ENCODE measurements at regions not wholly inside any gene's neighbourhood (a gene's known extent, or its start where the extent isn't known, plus 50 kb on each side); places are given as distances from the start of the nearest gene placed in this dataset.
A peak's percentile ranks its signal among the peaks of the same experiment; 100 is the strongest.
"Not testable (repeated sequence)": the region's sequence is repeated elsewhere in the genome, so short reads cannot be mapped to it uniquely, and the experiment has no call there.

DNA sequence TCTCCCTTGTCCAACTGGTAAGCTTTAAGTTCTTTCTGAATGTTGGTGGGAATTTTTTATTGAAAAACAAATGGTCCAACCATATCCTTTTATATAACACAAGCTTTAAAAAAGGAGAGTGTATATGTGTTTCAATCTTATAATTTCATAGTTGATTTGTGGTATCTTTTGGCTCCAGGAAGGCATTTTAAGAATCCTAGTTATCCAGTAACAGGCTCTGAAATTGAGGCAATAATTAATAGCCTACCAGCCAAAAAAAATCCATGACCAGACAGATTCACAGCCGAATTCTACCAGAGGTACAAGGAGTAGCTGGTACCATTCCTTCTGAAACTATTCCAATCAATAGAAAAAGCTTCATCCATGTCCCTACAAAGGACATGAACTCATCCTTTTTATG lies 141.6 kb downstream of the FZD1 start:
- not testable (repeated sequence) for DNase-seq

DNA sequence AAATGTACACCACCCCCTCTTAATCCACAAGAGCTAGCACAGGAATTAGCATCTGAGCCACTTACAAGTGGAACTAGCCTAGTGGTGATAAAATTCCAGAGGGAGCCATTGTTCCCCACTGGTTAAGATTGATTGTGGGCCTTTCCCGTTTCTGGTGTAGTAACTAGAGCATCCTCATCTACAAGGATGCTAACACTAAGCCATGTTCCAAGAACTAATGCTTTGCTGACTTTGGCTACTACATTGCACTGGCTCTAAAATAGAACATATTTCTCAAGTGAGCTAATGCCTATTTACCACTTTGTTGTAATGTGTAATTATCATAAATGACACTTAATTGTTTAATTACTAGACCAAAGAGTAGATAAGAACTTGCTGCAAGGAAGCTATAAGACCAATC lies 143.7 kb downstream of the FZD1 start:
- DNase-seq, result no peak

DNA sequence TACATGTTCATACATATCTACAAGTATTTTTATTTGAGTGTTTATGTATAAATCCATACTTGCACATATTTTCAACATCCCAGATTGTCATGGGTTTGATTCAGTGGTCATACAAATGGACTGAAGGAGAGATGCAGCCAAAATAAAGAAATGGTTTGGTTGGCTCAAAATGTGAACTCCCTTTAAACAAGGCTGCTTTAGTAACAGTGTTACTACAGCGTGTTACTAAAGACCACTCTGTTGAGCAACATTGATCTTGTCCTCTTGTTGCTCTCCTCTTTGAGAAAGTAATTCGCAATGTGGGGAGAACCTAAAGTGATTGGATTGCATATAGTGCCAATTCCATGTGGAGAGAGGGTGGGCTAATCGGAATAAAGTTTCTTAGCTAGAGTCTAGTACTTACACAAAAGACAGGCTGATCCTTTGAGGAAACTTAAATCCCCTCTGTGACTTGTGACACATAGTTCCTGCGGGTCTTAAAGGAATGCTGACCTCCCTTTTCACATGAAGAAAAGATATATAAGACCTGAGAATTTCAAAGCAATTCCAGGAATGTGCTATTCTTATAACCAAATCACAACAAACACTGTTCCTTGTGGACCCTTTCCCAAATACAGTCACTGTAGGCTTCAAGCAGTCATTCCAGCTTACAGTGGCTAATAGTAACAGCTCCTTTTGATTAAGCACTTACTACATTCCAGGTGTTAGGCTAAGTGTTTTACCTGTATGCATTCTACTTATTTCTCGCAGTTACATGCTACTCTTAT lies 144.3 kb downstream of the FZD1 start:
- no peak for DNase-seq

DNA sequence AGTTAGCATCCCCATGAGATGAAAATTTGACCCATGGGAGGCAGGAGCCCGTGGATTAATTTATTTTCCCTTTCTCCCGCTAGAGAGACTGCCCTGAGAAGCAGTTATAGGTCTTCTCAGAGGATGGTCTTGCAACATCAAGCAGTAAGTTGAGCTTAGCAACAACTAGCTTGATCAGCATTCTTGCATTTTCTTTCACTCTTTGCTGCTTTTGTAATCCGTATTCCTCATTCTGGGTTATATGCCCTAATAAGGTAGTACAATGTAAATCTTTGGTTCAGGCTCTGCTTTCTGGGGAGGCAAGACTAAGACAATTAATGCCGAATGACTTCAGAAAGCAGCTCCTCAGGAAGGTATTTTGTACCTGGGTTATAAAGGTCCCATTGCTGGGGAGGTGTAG lies 146.8 kb downstream of the FZD1 start:
- peak; percentile 36 for DNase-seq

DNA sequence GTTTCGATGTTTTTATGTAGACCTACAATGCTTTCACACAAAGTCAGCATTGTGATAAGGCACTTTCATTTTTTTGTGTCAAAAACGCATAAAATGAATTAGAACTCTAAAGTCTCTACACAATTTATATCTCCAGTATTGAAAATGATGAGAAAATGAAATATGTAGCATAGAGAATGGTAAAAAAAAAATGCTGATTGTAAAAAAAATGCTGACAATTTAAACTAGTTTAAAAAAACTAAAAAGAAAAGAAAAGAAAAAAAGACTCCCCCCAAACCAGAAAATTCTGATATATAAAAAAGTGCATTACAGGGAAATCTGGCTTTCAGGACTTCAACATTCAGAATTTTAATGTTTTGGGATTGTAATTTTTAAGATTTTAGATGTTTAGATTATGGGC lies 148.1 kb downstream of the FZD1 start:
- DNase-seq, result no peak

DNA sequence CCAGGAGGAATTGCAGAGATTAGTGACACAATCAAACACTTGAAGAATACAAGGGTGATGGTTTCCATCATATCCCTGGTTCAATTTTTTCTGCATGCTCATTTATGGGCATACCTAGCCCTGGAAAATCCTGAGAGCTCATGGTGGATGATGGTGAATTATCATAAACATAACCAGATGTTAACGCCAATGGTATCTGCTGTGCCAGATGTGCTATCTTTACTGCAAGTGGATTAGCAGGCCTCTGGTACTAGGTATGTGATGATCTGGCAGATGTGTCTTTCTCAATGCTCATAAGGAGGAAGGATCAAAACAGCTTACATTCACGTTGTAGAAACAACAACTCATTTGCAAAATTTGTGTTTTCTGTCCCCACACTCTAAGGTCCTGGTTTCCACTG lies 150.5 kb downstream of the FZD1 start:
- no peak for DNase-seq

DNA sequence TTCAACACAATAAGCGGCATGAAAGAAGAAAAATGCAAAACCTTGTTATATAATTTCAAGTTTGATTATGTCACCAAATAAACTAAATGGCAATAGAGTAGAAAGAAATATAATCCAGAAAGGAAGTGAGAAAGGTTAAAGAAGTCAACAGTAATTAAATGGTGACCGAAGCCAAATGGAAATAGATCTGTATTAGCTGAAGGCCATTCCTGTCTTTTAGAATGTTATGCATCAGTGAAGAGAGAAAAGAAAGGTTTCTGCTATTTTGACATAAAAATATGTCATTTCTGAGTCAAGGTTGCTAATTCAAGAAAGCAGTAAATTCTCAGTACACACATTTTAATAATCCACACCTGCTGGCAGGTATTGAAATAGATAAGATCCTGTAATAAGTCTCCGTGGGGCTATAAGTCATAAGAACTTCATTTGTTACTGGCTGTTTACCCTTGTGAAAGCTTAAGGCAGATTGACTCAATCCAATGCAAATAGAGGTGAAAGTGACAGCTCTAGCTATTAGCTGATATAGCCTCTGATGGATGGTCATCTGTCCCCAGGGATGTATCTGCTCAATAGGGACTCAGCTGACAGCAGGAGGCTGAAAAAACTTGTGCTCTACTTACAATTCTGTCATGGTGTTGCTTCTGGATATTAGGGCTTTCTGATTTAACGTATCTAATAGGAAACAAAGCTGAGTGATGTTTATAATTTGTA lies 152.1 kb downstream of the FZD1 start:
- DNase-seq, result no peak

DNA sequence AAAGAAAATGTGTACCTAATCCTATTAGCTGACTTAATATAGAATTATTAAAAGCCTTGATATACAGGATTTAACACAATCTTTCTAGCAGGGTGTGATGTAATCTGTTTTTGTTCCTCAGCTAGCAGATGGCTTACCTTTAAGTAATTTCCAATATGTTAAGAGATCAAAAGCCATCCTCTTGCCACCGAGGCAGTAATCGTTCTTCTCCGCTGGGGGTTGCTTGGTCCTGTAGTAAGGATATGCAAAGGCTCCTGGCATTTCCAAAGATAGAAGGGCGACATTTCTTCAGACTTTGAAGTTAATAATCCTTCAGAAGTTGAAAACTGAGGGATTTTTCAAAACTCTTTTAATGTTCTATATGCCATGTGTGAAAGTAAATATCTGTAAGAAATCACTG lies 156.4 kb downstream of the FZD1 start:
- no peak for DNase-seq

DNA sequence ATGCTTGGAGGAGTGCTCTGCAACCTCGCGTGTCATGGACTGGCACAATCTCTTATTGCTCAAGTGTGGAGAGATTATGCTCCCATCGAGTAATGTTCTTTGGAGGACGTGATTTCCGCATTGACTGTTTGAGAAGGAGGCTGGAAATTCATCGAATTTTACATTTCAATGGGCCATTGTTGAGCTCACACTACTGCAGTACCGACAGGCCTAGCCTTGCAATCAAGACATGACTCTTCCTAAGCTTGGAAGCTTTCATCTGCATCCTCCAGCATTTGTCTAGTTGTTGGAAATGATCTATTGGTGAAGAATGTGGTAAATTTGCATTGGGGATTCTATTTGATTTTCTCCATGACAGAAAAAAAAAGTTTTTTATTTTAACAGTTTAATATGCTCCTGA lies 156.8 kb downstream of the FZD1 start:
- DNase-seq, result no peak

DNA sequence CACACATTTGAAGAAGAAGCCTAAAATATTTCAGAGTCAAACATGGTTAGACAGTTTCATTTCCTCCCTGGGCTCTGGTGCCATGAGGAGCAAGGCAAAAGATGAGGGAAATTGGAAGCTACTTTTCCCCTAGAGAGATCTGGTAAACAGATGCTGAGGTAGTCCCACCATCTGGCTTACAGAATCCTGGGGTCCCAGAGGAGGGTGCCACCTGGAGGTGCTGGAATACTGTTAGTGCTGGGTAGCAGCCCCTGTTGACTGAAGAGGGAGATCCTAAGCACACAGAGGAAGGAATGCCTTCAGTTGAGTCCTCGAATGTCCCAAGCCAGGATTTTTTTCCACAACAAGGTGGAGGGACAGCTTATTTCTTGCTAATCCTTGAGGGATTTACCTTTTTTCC lies 160.1 kb downstream of the FZD1 start:
- no peak for DNase-seq

DNA sequence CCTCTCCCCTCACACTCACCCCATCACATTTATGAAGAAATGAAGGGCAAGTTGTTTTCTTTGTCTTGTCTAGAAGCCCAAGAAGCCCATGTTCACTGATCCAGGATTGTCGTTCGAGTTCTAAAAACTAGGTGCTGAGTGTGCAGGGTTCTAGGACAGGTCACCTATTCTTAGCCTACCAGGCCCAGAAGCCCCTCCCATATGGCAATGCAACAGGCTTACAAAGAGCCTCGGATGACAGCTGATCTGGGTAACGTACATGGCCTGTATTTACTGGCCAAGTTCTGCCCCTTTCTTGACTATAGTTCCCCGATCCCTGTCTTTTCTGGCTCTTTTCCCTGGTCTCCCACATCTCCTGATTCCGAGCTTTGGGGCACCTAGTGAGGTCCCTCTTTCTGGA lies 160.9 kb downstream of the FZD1 start:
- no peak for DNase-seq

DNA sequence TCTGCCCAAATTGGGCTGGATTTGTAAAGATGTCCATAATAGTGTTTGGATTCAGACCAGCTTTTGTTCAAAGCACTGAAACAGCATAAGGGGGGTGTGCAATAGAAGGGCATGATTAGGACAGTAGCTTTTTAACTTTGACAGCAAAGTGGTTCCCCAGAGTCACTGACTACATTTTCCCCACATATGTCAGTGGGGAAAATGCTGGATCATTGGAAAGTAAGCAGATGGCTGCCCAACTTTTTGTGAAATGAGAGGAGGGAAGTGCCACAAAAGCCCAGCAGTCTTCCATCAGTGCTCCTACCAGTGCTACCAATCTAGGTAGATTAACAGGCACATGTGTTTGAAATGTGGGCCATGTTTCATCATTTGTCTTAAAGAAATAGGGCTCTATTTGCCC lies 162.8 kb downstream of the FZD1 start:
- DNase-seq, result no peak

DNA sequence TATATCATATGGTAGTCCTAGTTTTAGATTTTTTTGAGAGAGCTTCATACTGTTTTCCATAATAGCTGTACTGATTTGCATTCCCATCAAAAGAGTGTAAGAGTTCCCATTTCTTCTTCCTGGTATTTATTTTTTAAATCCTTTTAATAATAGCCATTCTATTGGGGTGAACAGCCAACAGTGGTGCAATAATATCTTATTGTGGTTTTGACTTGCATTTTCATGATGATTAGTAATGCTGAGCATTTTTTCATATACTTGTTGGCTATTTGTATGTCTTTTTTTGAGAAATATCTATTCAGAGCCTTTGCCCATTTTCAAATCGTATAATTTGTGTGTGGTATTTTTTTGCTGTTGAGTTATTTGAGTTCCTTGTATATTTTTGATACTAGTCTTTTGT lies 167.4 kb downstream of the FZD1 start:
- no peak for DNase-seq

DNA sequence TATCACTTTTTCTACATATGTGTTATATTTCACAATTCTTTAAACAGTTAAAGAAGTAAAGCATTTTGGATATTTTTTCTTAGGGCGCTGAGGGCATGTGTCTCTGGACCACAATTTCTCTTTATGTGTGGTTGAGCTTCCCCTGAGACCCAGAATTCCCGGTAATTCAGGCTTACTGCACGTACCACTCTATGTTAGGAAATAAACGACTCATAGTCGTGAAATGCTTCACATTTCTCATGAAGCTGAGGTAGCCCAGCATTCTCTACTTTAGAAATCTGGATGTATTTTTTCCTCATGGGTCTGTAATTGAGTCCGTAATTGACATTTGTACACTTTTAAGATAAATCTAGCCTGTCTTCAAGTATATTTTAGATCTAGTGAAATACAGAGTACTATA lies 170.6 kb downstream of the FZD1 start:
- no peak for DNase-seq

DNA sequence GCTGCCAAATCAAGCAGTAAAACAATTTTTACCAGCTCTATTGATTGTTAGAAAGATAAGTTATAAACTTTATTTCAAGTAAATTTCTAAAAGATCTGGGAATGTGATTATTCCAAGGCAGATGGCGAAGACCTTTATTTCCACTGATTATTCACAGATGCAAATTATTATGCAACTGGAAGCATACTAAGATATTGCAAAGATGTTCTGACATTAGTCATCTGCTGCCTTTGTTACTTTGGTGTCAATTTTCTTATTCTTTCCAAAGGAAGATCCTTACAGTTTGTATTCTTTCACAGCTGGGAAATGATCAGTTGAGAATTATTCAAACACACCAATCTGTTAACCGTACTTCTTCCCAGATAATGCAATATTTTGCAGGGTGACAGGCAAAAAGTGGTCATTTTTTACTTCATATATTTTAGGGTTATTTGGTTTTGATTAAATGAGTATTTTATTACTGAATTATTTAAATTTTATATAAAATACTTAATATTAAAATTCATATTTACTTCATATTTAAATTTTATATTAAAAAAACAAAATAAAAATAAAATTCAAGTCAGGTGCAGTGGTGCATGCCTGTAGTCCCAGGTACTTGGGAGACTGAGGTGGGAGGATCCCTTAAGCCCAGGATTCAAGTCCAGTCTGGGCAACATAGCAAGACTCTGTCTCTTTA lies 171.3 kb downstream of the FZD1 start:
- DNase-seq, result no peak

DNA sequence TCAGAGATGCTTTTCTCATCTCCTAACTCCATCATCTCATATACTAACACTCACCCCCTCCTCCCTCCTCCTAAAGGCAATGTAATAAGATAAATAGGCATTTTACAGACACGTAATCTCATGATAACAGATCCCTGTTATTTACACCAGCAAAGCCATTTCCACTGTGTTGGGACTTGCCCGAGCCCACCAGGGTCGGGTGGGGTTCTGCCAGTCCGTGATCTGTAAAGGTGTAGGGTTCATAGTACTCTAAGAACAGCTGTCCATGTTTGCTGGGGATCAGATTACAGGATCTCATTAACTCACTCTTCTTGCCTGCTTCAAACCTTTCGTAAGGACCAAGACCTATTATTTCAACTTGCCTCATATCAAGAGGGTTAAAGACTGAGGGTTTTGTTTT lies 172.4 kb downstream of the FZD1 start:
- DNase-seq, result no peak

DNA sequence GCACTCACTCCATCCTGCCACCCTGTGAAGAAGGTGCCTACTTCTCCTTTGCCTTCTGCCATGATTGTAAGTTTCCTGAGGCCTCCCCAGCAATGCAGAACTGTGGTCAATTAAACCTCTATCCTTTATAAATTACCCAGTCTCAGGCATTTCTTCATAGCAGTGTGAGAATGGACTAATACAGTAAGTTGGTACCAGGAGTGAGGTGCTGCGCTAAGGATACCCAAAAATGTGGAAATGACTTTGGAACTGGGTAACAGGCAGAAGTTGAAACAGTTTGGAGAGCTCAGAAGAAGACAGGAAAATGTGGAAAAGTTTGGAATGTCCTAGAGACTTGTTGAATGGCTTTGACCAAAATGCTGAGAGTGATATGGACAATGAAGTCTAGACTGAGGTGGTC lies 176.0 kb downstream of the FZD1 start:
- DNase-seq, result not testable (repeated sequence)

DNA sequence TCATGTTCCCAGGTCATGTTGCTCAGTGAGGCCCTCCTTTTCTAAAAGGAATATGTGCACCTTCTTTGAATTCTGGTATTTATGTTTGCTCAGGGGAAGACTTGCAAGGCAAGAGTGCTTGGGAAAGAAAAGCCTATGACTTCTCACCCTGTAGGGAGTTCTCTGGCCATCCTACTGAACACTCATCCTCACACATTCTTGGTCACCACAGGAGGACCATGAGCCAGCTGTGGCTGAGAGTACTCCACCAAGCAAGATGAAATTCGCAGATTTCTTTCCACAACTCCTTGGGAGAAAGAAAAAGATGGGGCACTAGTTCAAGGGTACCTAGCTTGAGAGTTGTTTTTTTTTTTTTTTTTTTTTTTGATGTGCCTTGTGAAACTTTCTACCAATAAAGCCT lies 179.6 kb downstream of the FZD1 start:
- DNase-seq, result no peak

DNA sequence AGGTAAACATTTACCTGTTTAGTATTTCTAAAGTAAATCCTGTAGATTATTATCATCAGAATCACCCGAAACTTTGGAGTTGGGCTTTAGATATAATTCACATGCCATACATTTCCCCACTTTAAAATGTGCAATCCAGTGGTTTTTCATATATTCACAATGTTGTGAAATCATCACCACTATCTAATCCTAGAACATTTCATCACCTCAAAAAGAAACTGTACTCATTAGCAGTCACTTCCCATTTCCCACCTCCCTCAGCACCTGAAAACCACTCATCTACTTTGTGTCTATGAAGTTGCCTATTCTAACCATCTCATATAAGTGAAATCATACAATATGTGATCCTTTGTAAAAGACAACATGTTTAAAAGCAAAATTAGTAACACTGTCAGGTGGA lies 182.6 kb downstream of the FZD1 start:
- peak; percentile 34 for DNase-seq

DNA sequence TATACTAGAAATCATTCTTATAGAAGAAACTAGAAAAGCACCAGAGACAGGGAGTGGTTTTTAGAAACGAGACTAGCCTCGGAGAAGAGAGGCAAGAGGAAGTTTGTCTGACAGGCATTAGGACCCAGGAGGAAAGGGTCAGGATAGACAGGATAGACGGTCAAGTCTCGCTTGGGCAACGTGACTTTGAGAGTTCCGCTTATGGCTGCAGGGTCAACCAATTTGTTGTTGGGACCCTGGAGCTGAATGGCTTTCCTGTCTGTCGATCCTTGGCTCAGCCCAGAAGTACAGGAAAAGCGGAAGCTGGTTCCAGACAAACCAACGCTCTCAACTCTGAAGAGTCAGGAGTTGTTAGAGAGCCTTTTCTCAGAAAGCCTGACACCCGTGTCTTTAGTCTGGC lies 191.2 kb downstream of the FZD1 start:
- no peak for DNase-seq

DNA sequence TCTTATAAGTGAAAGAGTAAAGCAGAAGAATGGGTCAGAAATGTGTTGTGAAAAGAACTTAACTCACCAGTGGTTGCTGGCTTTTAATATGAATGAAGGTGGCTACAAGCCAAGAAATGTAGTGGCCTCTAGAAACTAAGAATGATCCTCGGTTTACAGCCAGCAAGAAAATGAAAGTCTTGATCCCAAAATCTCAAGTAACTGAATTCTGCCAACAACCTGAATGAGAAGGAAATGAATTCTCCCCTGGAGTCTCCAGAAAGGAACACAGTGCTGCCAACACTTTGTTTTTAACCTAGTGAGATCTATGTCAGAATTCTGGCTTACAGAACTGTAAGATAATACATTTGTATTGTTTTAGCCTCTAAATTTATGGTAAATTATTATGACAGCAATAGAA lies 193.0 kb downstream of the FZD1 start:
- DNase-seq, result no peak

DNA sequence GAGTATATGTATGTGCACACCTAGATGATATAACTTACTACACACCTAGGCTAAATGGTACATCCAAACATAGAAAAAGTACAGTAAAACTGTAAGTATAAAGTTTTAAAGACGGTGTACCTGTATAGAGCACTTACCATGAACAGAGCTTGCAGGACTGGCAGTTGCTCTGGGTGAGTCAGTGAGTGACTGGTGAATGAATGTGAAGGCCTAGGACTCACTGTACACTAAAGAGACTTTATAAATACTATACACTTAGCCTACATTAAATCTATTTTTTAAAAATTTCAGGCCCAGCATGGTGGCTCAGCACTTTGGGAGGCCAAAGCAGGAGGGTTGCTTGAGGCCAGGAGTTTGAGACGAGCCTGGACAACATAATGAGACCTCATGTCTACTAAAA lies 195.3 kb downstream of the FZD1 start:
- DNase-seq, result no peak

DNA sequence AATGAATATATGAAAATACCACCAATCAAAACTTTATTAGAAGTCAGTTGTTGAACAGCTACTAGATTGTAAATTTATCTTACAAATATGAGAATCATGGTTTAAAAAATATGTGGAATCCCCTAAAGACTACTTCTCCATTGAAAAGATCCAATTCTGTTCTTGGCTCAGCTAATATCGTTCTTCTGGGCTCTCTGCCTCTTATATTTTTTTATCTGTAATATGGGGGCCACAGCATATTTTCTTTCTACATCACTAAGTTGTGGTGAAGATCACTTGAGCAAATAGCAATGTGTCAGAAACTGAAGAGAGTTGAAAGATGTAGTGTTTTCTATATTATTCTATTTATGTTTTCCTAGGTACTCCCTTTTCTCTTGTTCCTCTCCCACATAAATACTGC lies 198.1 kb downstream of the FZD1 start:
- no peak for DNase-seq

DNA sequence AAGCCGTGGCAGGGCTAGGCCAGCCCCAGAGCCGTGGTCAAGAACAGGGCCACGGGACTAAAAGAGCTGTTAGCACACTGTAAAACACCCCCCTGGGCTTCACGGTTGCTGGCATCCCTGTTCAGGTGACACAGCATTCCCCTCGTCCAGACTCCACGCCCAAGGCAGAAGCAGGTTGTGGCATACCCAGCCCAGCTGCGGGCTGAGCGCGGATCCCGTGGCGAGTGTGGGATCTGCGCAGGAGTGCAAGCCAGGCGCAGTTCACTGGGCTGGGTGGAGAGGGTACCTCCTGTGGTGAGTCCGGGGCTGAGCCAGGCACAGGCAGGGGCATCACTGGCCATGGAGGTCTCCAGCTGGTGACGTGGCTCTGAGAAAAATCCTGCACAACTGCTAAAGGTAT lies 199.1 kb downstream of the FZD1 start:
- no peak for DNase-seq
